ENCODE measurements at regions not wholly inside any gene's neighbourhood (a gene's known extent, or its start where the extent isn't known, plus 50 kb on each side); places are given as distances from the start of the nearest gene placed in this dataset.

DNA sequence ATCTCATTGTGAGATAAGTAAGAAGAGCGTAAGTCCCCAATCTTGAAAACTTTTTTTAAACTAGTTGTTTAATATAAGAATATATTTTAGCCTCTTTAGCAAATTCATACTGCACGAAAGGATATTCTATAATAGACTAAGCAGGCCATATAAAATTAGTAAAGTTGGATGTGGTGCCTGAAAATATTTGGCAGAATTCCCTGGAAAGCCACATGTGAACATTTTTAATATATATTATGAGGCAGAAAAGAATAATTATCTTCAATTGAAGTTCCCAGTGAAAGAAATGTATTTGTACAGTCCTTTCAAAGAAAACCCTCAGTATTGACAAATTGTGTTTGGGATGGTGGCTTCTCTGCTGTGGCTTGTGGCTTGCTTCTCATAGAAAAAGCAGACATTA is 237.5 kb upstream of the JAG1 start:
- Mint-ChIP-seq H3K27me3 (no peaks in the 10 kb centered on the region), H3K27ac (no peak overlapping the region), H3K9me3 (no peaks in the 10 kb centered on the region), H3K36me3 (ENCODE audit: low read depth) (no peaks in the 10 kb centered on the region), H3K4me1 (ENCODE audit: low read depth) (no peaks in the 10 kb centered on the region), H3K4me3 (no peak overlapping the region)
- ATAC-seq (ENCODE audit: poor library complexity) = no peak
- ChIA-PET CTCF (no interaction called here), POLR2A (no interaction called here)
- Histone ChIP-seq H3K4me3 (ENCODE audit: low read length) (no peak overlapping the region), H3K27ac (ENCODE audit: low read depth in 1 of 2, low read length in 2 of 2) (no peak overlapping the region), H3K4me1 (ENCODE audit: insufficient read depth, low read length) (no peaks in the 10 kb centered on the region), H3K36me3 (ENCODE audit: insufficient read depth, low read length) (no peaks in the 10 kb centered on the region), H3K27me3 (ENCODE audit: control insufficient read depth in 1 of 2, insufficient read depth in 2 of 2, low read length in 2 of 2) (no peaks in the 10 kb centered on the region), H3K9me3 (ENCODE audit: control insufficient read depth in 1 of 2, insufficient read depth in 1 of 2, low read length in 2 of 2) (peaks cover 0 to 5% of the 10 kb centered on the region in 2 experiments)
- intact Hi-C loops (cut with DNase I, micrococcal nuclease) = no loop called here
- DNase-seq = no peak
- TF ChIP-seq, protein P1, sequence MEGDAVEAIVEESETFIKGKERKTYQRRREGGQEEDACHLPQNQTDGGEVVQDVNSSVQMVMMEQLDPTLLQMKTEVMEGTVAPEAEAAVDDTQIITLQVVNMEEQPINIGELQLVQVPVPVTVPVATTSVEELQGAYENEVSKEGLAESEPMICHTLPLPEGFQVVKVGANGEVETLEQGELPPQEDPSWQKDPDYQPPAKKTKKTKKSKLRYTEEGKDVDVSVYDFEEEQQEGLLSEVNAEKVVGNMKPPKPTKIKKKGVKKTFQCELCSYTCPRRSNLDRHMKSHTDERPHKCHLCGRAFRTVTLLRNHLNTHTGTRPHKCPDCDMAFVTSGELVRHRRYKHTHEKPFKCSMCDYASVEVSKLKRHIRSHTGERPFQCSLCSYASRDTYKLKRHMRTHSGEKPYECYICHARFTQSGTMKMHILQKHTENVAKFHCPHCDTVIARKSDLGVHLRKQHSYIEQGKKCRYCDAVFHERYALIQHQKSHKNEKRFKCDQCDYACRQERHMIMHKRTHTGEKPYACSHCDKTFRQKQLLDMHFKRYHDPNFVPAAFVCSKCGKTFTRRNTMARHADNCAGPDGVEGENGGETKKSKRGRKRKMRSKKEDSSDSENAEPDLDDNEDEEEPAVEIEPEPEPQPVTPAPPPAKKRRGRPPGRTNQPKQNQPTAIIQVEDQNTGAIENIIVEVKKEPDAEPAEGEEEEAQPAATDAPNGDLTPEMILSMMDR (IDR thresholded peaks at IDR 0.05) = no peak

DNA sequence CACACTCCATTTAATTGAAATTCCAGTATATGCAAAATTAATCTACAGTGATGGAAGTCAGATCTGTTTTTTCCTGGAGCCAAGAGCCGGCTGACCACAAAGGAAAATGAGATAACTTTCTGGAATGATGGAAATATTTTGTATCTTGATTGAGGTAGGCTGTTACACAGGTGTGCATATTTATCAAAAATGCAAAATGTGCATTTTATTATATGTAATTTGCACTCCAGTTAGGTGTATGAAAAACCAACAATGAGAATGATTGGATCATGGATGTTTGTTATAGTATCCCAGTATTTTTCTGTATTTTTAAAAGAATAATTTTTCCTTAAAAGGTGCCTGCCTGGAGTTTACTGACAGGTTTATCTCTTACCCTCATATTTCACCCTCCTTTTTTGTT is 242.0 kb upstream of the JAG1 start:
- H3K27me3 ChIP-seq (ENCODE audit: control insufficient read depth in 1 of 2, insufficient read depth in 2 of 2, low read length in 2 of 2) = no peaks in the 10 kb centered on the region
- Mint-ChIP-seq H3K9me3 (no peaks in the 10 kb centered on the region), H3K4me1 (ENCODE audit: low read depth) (no peaks in the 10 kb centered on the region), H3K4me3 (no peak overlapping the region), H3K27me3 (no peaks in the 10 kb centered on the region), H3K36me3 (ENCODE audit: low read depth) (no peaks in the 10 kb centered on the region), H3K27ac (no peak overlapping the region)
- ChIA-PET CTCF (no interaction called here), POLR2A (no interaction called here)
- intact Hi-C loops (cut with DNase I, micrococcal nuclease) = no loop called here
- no peaks in the 10 kb centered on the region for H3K4me1 ChIP-seq (ENCODE audit: insufficient read depth, low read length)
- ATAC-seq (ENCODE audit: poor library complexity) (no peak), DNase-seq (no peak)
- peaks cover 4 to 5% of the 10 kb centered on the region in 2 experiments for H3K9me3 ChIP-seq (ENCODE audit: control insufficient read depth in 1 of 2, insufficient read depth in 1 of 2, low read length in 2 of 2)
- H3K36me3 ChIP-seq (ENCODE audit: insufficient read depth, low read length) = no peaks in the 10 kb centered on the region
- no peak overlapping the region for H3K27ac ChIP-seq (ENCODE audit: low read depth in 1 of 2, low read length in 2 of 2)
- TF ChIP-seq, protein P1 (IDR thresholded peaks at IDR 0.05) = no peak
- H3K4me3 ChIP-seq (ENCODE audit: low read length) = no peak overlapping the region

DNA sequence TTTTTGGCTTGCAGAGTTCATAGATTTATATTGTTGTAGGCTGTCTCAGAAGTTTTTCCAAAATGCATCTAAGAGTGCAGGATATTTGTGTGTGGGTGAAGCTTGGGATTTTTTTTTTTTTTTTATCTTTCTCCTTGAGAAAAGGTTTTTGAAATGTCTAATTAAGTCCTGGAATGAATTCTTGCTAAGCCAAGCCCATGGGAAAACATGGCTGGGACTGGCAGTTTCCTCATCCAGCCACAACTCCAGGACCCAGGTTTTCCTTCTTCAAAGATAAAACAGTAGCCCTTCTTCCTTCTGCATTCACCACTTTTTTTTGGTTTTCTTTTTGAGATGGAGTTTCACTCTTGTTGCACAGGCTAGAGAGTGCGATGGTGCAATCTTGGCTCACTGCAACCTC is 242.5 kb upstream of the JAG1 start:
- Mint-ChIP-seq H3K4me1 (ENCODE audit: low read depth) (no peaks in the 10 kb centered on the region), H3K9me3 (no peaks in the 10 kb centered on the region), H3K27me3 (no peaks in the 10 kb centered on the region), H3K36me3 (ENCODE audit: low read depth) (no peaks in the 10 kb centered on the region), H3K27ac (no peak overlapping the region), H3K4me3 (no peak overlapping the region)
- H3K4me3 ChIP-seq (ENCODE audit: low read length) = no peak overlapping the region
- CTCF ChIA-PET = no interaction called here
- DNase-seq = no peak
- POLR2A ChIA-PET = no interaction called here
- intact Hi-C loops (cut with DNase I, micrococcal nuclease) = no loop called here
- H3K4me1 ChIP-seq (ENCODE audit: insufficient read depth, low read length) = no peaks in the 10 kb centered on the region
- peaks cover 4 to 5% of the 10 kb centered on the region in 2 experiments for H3K9me3 ChIP-seq (ENCODE audit: control insufficient read depth in 1 of 2, insufficient read depth in 1 of 2, low read length in 2 of 2)
- no peaks in the 10 kb centered on the region for H3K27me3 ChIP-seq (ENCODE audit: control insufficient read depth in 1 of 2, insufficient read depth in 2 of 2, low read length in 2 of 2)
- ATAC-seq (ENCODE audit: poor library complexity) = no peak
- TF ChIP-seq, protein P1 (IDR thresholded peaks at IDR 0.05) = no peak
- no peak overlapping the region for H3K27ac ChIP-seq (ENCODE audit: low read depth in 1 of 2, low read length in 2 of 2)
- no peaks in the 10 kb centered on the region for H3K36me3 ChIP-seq (ENCODE audit: insufficient read depth, low read length)

Measured in CD4-positive, alpha-beta T cell (primary cell).